MCF 10A (cell line): ENCODE measurements at regions not wholly inside any gene's neighbourhood (a gene's known extent, or its start where the extent isn't known, plus 50 kb on each side); places are given as distances from the start of the nearest gene placed in this dataset.

Experiments
- BruUV-seq: library from RNA; stranded (reverse); fragments of 400-500 nt; replicated peaks from 2 replicates; lab custom pipeline; 2021; lab: Mats Ljungman, UMichigan
- CTCF ChIA-PET: fragments of 300-600 bp; sonication (Branson Sonifier 250); formaldehyde crosslinking; extraction: SDS; loops from one replicate; lab custom pipeline; 2021; ENCODE audit warnings: antibody characterized with exemption, inconsistent platforms; lab: Yijun Ruan, JAX
- POLR2A ChIA-PET: fragments of 300-600, 350-650 bp; sonication (Branson Sonifier 250); formaldehyde crosslinking; extraction: SDS; loops from one replicate; lab custom pipeline; 2020; ENCODE audit warnings: antibody characterized with exemption, inconsistent platforms; lab: Yijun Ruan, JAX
- DNase-seq: peaks from one replicate; pipeline ENCODE4 v3.0.0-alpha.2; 2018; ENCODE audit not compliant: unreplicated experiment
- H3K27ac Mint-ChIP-seq: one replicate; pipeline ENCODE4 v1.8.0; 2022; ENCODE audit warnings: mild to moderate bottlenecking, low read depth, mixed read lengths; ENCODE audit not compliant: unreplicated experiment
- H3K27me3 Mint-ChIP-seq: one replicate; pipeline ENCODE4 v1.8.0; 2022; ENCODE audit warnings: mixed read lengths; ENCODE audit not compliant: insufficient read depth, unreplicated experiment
- H3K36me3 Mint-ChIP-seq: one replicate; pipeline ENCODE4 v1.8.0; 2022; ENCODE audit warnings: mild to moderate bottlenecking, moderate library complexity, mixed read lengths; ENCODE audit not compliant: insufficient read depth, unreplicated experiment
- H3K4me1 Mint-ChIP-seq: one replicate; pipeline ENCODE4 v1.8.0; 2022; ENCODE audit warnings: mixed read lengths; ENCODE audit not compliant: insufficient read depth, unreplicated experiment
- H3K4me3 Mint-ChIP-seq: one replicate; pipeline ENCODE4 v1.8.0; 2022; ENCODE audit warnings: mild to moderate bottlenecking, moderate library complexity, mixed read lengths; ENCODE audit not compliant: unreplicated experiment
- H3K9me3 Mint-ChIP-seq: one replicate; pipeline ENCODE4 v1.8.0; 2022; ENCODE audit warnings: mixed read lengths; ENCODE audit not compliant: unreplicated experiment
- intact Hi-C: fragments of 100-400 bp; cut with micrococcal nuclease; formaldehyde crosslinking; loops from 2 replicates; pipeline ENCODE4 v1.14.1; 2022
- TF ChIP-seq, protein P1 (sequence below): fragments of 200-600 bp; IDR thresholded peaks from one replicate; pipeline ENCODE4 v1.8.0; 2022; ENCODE audit warnings: antibody characterized with exemption, mild to moderate bottlenecking; ENCODE audit not compliant: unreplicated experiment

DNA sequence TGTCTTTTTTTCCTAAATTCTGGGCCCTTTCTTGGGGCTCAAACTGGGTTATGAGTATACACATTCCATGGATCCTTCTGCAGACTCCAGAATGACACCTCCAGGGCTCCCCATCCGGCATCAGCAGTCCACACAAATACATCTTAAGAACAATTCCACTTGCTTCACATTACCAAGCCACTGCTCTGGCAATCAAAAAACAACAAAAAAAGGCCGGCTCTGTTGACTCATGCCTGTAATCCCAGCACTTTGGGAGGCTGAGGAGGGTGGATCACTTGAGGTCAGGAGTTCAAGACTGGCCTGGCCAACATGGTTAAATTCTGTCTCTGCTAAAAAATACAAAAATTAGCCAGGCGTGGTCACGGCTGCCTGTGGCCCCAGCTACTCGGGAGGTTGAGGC lies 49.9 kb upstream of the LPP start:
- Mint-ChIP-seq H3K27ac (no peak overlapping the region), H3K4me1 (no peaks in the 10 kb centered on the region), H3K36me3 (no peaks in the 10 kb centered on the region), H3K9me3 (no peaks in the 10 kb centered on the region), H3K4me3 (no peak overlapping the region), H3K27me3 (no peaks in the 10 kb centered on the region)
- CTCF ChIA-PET = no interaction called here
- intact Hi-C loops = no loop called here
- POLR2A ChIA-PET = interaction anchor here (1.1 kb wide), 1 partner anchor 355 kb away, joined by 4 read pairs; no protein-coding TSS in a partner anchor
- TF ChIP-seq, protein P1, sequence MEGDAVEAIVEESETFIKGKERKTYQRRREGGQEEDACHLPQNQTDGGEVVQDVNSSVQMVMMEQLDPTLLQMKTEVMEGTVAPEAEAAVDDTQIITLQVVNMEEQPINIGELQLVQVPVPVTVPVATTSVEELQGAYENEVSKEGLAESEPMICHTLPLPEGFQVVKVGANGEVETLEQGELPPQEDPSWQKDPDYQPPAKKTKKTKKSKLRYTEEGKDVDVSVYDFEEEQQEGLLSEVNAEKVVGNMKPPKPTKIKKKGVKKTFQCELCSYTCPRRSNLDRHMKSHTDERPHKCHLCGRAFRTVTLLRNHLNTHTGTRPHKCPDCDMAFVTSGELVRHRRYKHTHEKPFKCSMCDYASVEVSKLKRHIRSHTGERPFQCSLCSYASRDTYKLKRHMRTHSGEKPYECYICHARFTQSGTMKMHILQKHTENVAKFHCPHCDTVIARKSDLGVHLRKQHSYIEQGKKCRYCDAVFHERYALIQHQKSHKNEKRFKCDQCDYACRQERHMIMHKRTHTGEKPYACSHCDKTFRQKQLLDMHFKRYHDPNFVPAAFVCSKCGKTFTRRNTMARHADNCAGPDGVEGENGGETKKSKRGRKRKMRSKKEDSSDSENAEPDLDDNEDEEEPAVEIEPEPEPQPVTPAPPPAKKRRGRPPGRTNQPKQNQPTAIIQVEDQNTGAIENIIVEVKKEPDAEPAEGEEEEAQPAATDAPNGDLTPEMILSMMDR = no peak
- no TSS peak for BruUV-seq
- no peak for DNase-seq
